Neural cell (in vitro differentiated cells): ENCODE measurements at regions not wholly inside any gene's neighbourhood (a gene's known extent, or its start where the extent isn't known, plus 50 kb on each side); places are given as distances from the start of the nearest gene placed in this dataset.

Source experiments
- H2AFZ ChIP-seq: fragments of 200-600, 300-800 bp; sonication (generic), shearing (Covaris generic); 2 replicates; pipeline ENCODE4 v1.6.0; 2014; ENCODE audit warnings: low read depth, mild to moderate bottlenecking, antibody characterized with exemption, low read length, moderate library complexity
- H3F3A ChIP-seq: fragments of 200-600 bp; shearing (Covaris generic); 2 replicates; pipeline ENCODE4 v1.6.1; 2016; ENCODE audit warnings: mild to moderate bottlenecking, moderate library complexity, mixed read lengths, antibody characterized with exemption, low read length; ENCODE audit not compliant: insufficient read depth, poor library complexity, severe bottlenecking
- H3K27ac ChIP-seq: fragments of 200-600, 300-800 bp; sonication (generic), shearing (Covaris generic); 2 replicates; pipeline ENCODE4 v1.5.1; 2014; ENCODE audit warnings: mild to moderate bottlenecking, low read length, moderate library complexity
- H3K27me3 ChIP-seq: fragments of 300-800, 200-600 bp; sonication (generic), shearing (Covaris generic); 2 replicates; pipeline ENCODE4 v1.6.0; 2014; ENCODE audit warnings: mild to moderate bottlenecking, low read depth, low read length, moderate library complexity; ENCODE audit not compliant: insufficient read depth
- H3K36me3 ChIP-seq: fragments of 300-800, 200-600 bp; sonication (generic), shearing (Covaris generic); 2 replicates; pipeline ENCODE4 v1.5.1; 2014; ENCODE audit warnings: mild to moderate bottlenecking, antibody characterized with exemption, low read length, moderate library complexity; ENCODE audit not compliant: insufficient read depth
- H3K4me2 ChIP-seq: fragments of 300-800, 200-600 bp; sonication (generic), shearing (Covaris generic); 2 replicates; pipeline ENCODE4 v1.6.0; 2014; ENCODE audit warnings: mild to moderate bottlenecking, low read length
- H3K4me3 ChIP-seq: fragments of 300-800, 200-600 bp; sonication (generic), shearing (Covaris generic); 2 replicates; pipeline ENCODE4 v1.5.1; 2014; ENCODE audit warnings: mild to moderate bottlenecking, low read length, moderate library complexity
- H3K79me2 ChIP-seq: fragments of 200-600 bp; shearing (Covaris generic); replicated peaks from 2 replicates; pipeline ENCODE4 v1.6.0; 2014; ENCODE audit warnings: mild to moderate bottlenecking, low read length, moderate library complexity; ENCODE audit not compliant: insufficient read depth
- H3K9ac ChIP-seq: fragments of 300-800, 200-600 bp; sonication (generic), shearing (Covaris generic); 2 replicates; pipeline ENCODE4 v1.6.1; 2016; ENCODE audit warnings: mild to moderate bottlenecking, low read length, mixed read lengths
- H3K9me2 ChIP-seq: fragments of 200-600 bp; shearing (Covaris generic); 2 replicates; pipeline ENCODE4 v1.6.1; 2016; ENCODE audit warnings: mild to moderate bottlenecking, low read length, mixed read lengths; ENCODE audit not compliant: insufficient read depth
- H3K9me3 ChIP-seq: fragments of 200-600, 300-800 bp; sonication (generic), shearing (Covaris generic); 2 replicates; pipeline ENCODE4 v1.6.1; 2016; ENCODE audit warnings: mild to moderate bottlenecking, mixed run types, low read length, moderate library complexity, mixed read lengths
- H4K20me1 ChIP-seq: fragments of 200-600 bp; shearing (Covaris generic); 2 replicates; pipeline ENCODE4 v1.6.1; 2016; ENCODE audit warnings: mild to moderate bottlenecking, mixed run types; ENCODE audit not compliant: insufficient read depth
- CTCF ChIP-seq: fragments of 450-650 bp; IDR thresholded peaks from 2 replicates; pipeline ENCODE4 v1.5.1; 2014; ENCODE audit warnings: antibody characterized with exemption, mild to moderate bottlenecking, moderate library complexity; ENCODE audit not compliant: poor library complexity, severe bottlenecking
- EP300 ChIP-seq: fragments of 450-650 bp; conservative IDR thresholded peaks from 2 replicates; pipeline ENCODE4 v1.6.1; 2014; ENCODE audit warnings: antibody characterized with exemption, mild to moderate bottlenecking, moderate library complexity; ENCODE audit not compliant: poor library complexity, severe bottlenecking
- EZH2 ChIP-seq: fragments of 200-600, 300-800 bp; shearing (Covaris generic), sonication (generic); IDR thresholded peaks from 2 replicates; pipeline ENCODE4 v1.6.1; 2014; ENCODE audit warnings: antibody characterized with exemption, low read length, borderline replicate concordance, mild to moderate bottlenecking; ENCODE audit not compliant: insufficient read depth, poor library complexity, severe bottlenecking
- MXI1 ChIP-seq: fragments of 450-650 bp; conservative IDR thresholded peaks from 2 replicates; pipeline ENCODE4 v1.6.1; 2014; ENCODE audit warnings: antibody characterized with exemption, mild to moderate bottlenecking; ENCODE audit not compliant: poor library complexity, severe bottlenecking
- POLR2AphosphoS5 ChIP-seq: IDR thresholded peaks from 2 replicates; pipeline ENCODE4 v1.6.1; 2012
- RAD21 ChIP-seq: fragments of 450-650 bp; conservative IDR thresholded peaks from 2 replicates; pipeline ENCODE4 v1.6.1; 2014; ENCODE audit warnings: antibody characterized with exemption, mild to moderate bottlenecking, moderate library complexity
- REST ChIP-seq: IDR thresholded peaks from 2 replicates; pipeline ENCODE4 v1.6.1; 2012; ENCODE audit warnings: borderline replicate concordance
- SMC3 ChIP-seq: fragments of 450-650 bp; conservative IDR thresholded peaks from 2 replicates; pipeline ENCODE4 v1.6.1; 2014; ENCODE audit warnings: antibody characterized with exemption, mild to moderate bottlenecking, moderate library complexity; ENCODE audit not compliant: poor library complexity
- TAF1 ChIP-seq: IDR thresholded peaks from 2 replicates; pipeline ENCODE4 v1.6.1; 2012; ENCODE audit warnings: low read depth

GRCh38 chr6:15989397-15989796 is 139.5 kb upstream of the MYLIP start:
- no peak overlapping the region for H3K9ac ChIP-seq
- no peaks in the 10 kb centered on the region for H3K79me2 ChIP-seq
- H3K9me3 ChIP-seq: no peaks in the 10 kb centered on the region
- TF ChIP-seq POLR2AphosphoS5 (no peak), EZH2 (no peak), TAF1 (no peak), CTCF (no peak), MXI1 (no peak), SMC3 (no peak), RAD21 (no peak), EP300 (no peak), REST (no peak)
- no peak overlapping the region for H3K4me3 ChIP-seq
- no peak overlapping the region for H3K4me2 ChIP-seq
- peaks cover 5% of the 10 kb centered on the region for H3F3A ChIP-seq
- no peaks in the 10 kb centered on the region for H3K27me3 ChIP-seq
- H2AFZ ChIP-seq: no peak overlapping the region
- no peaks in the 10 kb centered on the region for H3K9me2 ChIP-seq
- no peak overlapping the region for H3K27ac ChIP-seq
- no peaks in the 10 kb centered on the region for H4K20me1 ChIP-seq
- H3K36me3 ChIP-seq: no peaks in the 10 kb centered on the region

GRCh38 chr6:15987569-15987968 is 141.3 kb upstream of the MYLIP start:
- Histone ChIP-seq H3K36me3 (no peaks in the 10 kb centered on the region), H3K27ac (peak overlapping the region; percentile 79), H4K20me1 (no peaks in the 10 kb centered on the region), H3K4me2 (peak overlapping the region; percentile 62), H2AFZ (no peak overlapping the region), H3K4me3 (peak overlapping the region; percentile 42), H3K9ac (peak overlapping the region; percentile 41), H3K79me2 (no peaks in the 10 kb centered on the region), H3F3A (peaks cover 5% of the 10 kb centered on the region), H3K9me3 (no peaks in the 10 kb centered on the region), H3K9me2 (no peaks in the 10 kb centered on the region), H3K27me3 (no peaks in the 10 kb centered on the region)
- peak; percentile 84 for TF ChIP-seq EP300
- no peak for TF ChIP-seq SMC3
- TF ChIP-seq POLR2AphosphoS5: peak; percentile 58
- TF ChIP-seq REST: peak; percentile 72
- peak; percentile 52 for TF ChIP-seq RAD21
- TF ChIP-seq EZH2: no peak
- TF ChIP-seq MXI1: peak; percentile 41
- no peak for TF ChIP-seq CTCF
